ENCODE measurements at regions not wholly inside any gene's neighbourhood (a gene's known extent, or its start where the extent isn't known, plus 50 kb on each side); places are given as distances from the start of the nearest gene placed in this dataset.

DNA sequence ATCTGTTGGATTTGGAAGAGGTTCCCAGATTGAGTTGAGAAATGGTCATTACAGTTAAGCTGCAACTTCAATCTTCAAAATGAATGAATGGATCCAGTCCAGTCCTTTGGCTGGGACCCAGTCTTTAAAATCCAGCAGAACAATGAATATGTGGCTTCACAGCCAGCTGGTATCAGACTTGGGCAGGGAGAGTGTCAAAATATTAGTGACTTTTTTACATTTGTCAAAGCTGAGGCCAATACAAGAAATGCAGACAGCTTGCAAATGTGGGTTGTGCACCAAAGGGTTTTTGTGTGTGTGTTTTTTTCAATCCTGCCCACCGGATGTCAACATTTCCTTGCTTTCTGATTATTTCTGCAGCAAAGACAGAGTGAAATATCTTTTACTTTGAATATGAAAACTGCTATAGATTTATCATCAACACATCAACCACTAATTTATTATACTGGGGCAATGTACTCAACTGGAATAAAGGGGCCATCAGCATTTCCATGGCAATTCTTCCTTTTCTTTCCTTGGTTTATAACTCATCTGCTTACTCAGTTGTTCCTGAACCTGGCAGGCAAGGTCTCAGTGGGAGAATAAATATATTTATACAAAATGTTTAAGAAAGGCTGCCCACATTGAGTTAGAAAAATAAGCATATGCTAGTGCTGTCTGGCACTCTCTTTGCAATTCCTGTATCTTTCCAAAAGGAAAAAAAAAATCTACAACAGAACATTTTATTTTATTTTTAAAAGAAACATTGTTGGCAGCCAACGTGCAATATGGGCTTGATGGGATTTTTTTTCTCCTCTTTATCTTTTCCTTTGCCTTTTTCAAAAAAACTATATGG, 491.6 kb upstream of the C1orf87 start:
- Mint-ChIP-seq H3K9me3 (no peaks in the 10 kb centered on the region), H3K27me3 (ENCODE audit: low read depth) (no peaks in the 10 kb centered on the region), H3K36me3 (ENCODE audit: low read depth) (peaks cover 2% of the 10 kb centered on the region), H3K4me1 (peaks cover 6% of the 10 kb centered on the region), H3K27ac (ENCODE audit: unreplicated experiment) (no peak overlapping the region), H3K4me3 (no peak overlapping the region)
- TF ChIP-seq, protein P1, sequence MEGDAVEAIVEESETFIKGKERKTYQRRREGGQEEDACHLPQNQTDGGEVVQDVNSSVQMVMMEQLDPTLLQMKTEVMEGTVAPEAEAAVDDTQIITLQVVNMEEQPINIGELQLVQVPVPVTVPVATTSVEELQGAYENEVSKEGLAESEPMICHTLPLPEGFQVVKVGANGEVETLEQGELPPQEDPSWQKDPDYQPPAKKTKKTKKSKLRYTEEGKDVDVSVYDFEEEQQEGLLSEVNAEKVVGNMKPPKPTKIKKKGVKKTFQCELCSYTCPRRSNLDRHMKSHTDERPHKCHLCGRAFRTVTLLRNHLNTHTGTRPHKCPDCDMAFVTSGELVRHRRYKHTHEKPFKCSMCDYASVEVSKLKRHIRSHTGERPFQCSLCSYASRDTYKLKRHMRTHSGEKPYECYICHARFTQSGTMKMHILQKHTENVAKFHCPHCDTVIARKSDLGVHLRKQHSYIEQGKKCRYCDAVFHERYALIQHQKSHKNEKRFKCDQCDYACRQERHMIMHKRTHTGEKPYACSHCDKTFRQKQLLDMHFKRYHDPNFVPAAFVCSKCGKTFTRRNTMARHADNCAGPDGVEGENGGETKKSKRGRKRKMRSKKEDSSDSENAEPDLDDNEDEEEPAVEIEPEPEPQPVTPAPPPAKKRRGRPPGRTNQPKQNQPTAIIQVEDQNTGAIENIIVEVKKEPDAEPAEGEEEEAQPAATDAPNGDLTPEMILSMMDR (conservative IDR thresholded peaks at IDR 0.05) = no peak
- DNase-seq (ENCODE audit: low read depth, low spot score) = no peak

DNA sequence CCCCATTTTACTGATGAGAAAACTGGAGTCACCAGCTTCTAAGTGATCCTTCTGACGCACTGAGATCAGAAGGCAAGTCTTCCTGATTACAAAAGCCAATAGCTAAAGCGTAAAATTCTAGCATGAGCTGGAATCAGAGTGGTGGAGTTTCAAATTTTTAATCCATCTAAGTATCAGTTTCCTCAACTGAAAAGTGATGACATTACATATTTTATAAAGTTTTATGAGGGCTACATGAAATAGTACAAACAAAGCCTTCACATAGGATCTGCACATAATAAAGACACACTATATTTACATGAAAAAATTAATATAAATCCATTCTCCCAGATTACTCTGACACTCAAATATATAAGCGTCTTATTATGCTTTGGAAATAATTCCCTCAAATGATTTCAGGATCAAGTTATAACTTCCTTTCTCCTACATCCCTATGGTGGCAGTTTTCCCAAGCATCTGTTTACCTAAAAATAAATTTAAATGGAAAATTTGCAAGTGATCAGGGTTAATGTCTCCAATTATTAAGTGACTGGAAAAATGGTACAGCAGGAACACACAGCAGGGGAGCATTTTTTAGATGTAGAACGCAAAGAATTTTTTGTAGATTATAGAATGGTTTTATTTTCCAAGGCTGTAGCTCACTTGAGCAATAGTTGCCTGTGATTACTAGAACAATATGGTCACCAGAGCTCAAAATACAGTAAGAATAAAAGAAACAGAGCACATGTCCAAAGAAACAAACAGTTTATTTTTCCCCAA, 490.4 kb upstream of the C1orf87 start:
- no peak overlapping the region for H3K4me3 Mint-ChIP-seq
- no peaks in the 10 kb centered on the region for H3K27me3 Mint-ChIP-seq (ENCODE audit: low read depth)
- TF ChIP-seq, protein P1 (conservative IDR thresholded peaks at IDR 0.05) = no peak
- H3K27ac Mint-ChIP-seq (ENCODE audit: unreplicated experiment) = no peak overlapping the region
- DNase-seq (ENCODE audit: low read depth, low spot score) = no peak
- H3K9me3 Mint-ChIP-seq = no peaks in the 10 kb centered on the region
- H3K4me1 Mint-ChIP-seq = peaks cover 6% of the 10 kb centered on the region
- peaks cover 2% of the 10 kb centered on the region for H3K36me3 Mint-ChIP-seq (ENCODE audit: low read depth)

GRCh38 chr1:60562740-60563139, 489.2 kb upstream of the C1orf87 start:
- Mint-ChIP-seq H3K9me3 (no peaks in the 10 kb centered on the region), H3K4me3 (no peak overlapping the region), H3K4me1 (peaks cover 6% of the 10 kb centered on the region), H3K27me3 (ENCODE audit: low read depth) (no peaks in the 10 kb centered on the region), H3K36me3 (ENCODE audit: low read depth) (no peaks in the 10 kb centered on the region), H3K27ac (ENCODE audit: unreplicated experiment) (no peak overlapping the region)
- TF ChIP-seq, protein P1 (conservative IDR thresholded peaks at IDR 0.05) = no peak
- no peak for DNase-seq (ENCODE audit: low read depth, low spot score)

DNA sequence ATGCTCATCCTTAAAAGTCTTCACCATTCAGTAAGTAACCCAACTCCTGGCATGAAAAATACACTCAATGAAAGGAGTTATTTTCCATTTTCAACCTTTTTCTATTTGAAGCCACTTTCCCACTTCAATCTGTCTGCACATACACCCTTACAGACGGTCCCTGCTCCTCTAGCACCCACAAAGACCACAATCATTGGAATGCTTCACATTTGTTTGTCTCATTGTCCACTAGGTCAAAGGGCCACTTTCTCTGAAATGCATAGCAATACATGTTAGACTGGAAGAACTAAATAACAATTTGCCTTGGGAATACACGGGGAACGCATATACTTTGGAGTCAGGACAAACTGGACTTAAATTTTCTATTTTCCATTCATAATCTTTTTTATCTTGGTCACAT, 487.1 kb upstream of the C1orf87 start:
- no peaks in the 10 kb centered on the region for H3K9me3 Mint-ChIP-seq
- H3K4me1 Mint-ChIP-seq = peaks cover 6% of the 10 kb centered on the region
- H3K36me3 Mint-ChIP-seq (ENCODE audit: low read depth) = no peaks in the 10 kb centered on the region
- no peak for DNase-seq (ENCODE audit: low read depth, low spot score)
- TF ChIP-seq, protein P1 (conservative IDR thresholded peaks at IDR 0.05) = no peak
- H3K4me3 Mint-ChIP-seq = no peak overlapping the region
- H3K27ac Mint-ChIP-seq (ENCODE audit: unreplicated experiment) = no peak overlapping the region
- no peaks in the 10 kb centered on the region for H3K27me3 Mint-ChIP-seq (ENCODE audit: low read depth)

GRCh38 chr1:60558236-60558635, 484.7 kb upstream of the C1orf87 start:
- peaks cover 6% of the 10 kb centered on the region for H3K4me1 Mint-ChIP-seq
- no peaks in the 10 kb centered on the region for H3K27me3 Mint-ChIP-seq (ENCODE audit: low read depth)
- no peak overlapping the region for H3K4me3 Mint-ChIP-seq
- DNase-seq (ENCODE audit: low read depth, low spot score) = no peak
- TF ChIP-seq, protein P1 (conservative IDR thresholded peaks at IDR 0.05) = no peak
- no peaks in the 10 kb centered on the region for H3K9me3 Mint-ChIP-seq
- H3K27ac Mint-ChIP-seq (ENCODE audit: unreplicated experiment) = no peak overlapping the region
- no peaks in the 10 kb centered on the region for H3K36me3 Mint-ChIP-seq (ENCODE audit: low read depth)
